ENCODE measurements at regions not wholly inside any gene's neighbourhood (a gene's known extent, or its start where the extent isn't known, plus 50 kb on each side); places are given as distances from the start of the nearest gene placed in this dataset.
"Not testable (repeated sequence)": the region's sequence is repeated elsewhere in the genome, so short reads cannot be mapped to it uniquely, and the experiment has no call there.

DNA sequence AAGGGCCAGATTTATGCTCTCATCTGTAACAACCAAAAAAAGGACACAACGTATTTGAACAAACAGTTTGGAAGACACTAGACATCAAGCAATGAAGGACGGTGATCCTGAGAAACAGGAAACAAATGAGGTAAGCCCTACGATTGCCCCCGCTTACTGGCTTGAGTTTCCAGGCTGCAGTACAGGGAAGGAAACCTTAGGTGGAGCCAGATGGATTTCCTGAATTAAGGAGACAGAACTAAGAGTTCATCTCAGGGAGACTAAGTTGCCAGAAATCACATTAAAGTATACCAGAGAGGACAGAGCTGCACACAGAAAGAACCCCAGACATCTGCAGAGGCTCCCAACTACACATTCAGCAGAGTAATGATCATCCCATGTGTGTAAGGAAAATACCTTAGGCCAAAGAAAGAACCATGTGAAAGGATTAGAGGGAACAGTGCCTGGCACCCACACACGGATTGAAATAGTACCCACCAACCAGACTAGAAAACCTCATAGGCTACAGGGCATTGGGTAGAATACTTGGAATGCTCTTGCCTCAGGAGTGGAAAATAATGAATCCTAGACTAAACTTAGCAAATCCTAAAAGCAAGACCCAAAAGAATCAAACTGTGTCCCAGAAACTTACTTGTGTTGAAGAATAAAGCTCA lies 99.3 kb upstream of the NIPBL start:
- H3K27ac Mint-ChIP-seq (ENCODE audit: unreplicated experiment): no peak overlapping the region
- CTCF ChIA-PET: interaction anchor here (0.6 to 1.7 kb wide), 3 partner anchors 10 to 93 kb away, joined by 3 to 11 read pairs (median 3); no protein-coding TSS in a partner anchor
- H3K27me3 Mint-ChIP-seq (ENCODE audit: insufficient read depth, unreplicated experiment): no peaks in the 10 kb centered on the region
- Histone ChIP-seq H3K27me3 (replicated peaks; ENCODE audit: control insufficient read depth, insufficient read depth, low read length) (no peaks in the 10 kb centered on the region), H3K4me3 (ENCODE audit: low read depth, low read length) (no peak overlapping the region), H3K36me3 (ENCODE audit: control insufficient read depth, insufficient read depth, low read length) (no peaks in the 10 kb centered on the region), H3K9me3 (no peaks in the 10 kb centered on the region), H3K4me1 (no peaks in the 10 kb centered on the region)
- POLR2A ChIA-PET: no interaction called here
- TF ChIP-seq, protein P1, sequence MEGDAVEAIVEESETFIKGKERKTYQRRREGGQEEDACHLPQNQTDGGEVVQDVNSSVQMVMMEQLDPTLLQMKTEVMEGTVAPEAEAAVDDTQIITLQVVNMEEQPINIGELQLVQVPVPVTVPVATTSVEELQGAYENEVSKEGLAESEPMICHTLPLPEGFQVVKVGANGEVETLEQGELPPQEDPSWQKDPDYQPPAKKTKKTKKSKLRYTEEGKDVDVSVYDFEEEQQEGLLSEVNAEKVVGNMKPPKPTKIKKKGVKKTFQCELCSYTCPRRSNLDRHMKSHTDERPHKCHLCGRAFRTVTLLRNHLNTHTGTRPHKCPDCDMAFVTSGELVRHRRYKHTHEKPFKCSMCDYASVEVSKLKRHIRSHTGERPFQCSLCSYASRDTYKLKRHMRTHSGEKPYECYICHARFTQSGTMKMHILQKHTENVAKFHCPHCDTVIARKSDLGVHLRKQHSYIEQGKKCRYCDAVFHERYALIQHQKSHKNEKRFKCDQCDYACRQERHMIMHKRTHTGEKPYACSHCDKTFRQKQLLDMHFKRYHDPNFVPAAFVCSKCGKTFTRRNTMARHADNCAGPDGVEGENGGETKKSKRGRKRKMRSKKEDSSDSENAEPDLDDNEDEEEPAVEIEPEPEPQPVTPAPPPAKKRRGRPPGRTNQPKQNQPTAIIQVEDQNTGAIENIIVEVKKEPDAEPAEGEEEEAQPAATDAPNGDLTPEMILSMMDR (IDR thresholded peaks at IDR 0.05; ENCODE audit: insufficient read depth in 1 of 2, low read depth in 1 of 2, low read length in 1 of 2, severe bottlenecking in 1 of 2, unreplicated experiment in 1 of 2): peak; percentile 25 to 71
- no peak overlapping the region for H3K4me3 Mint-ChIP-seq (ENCODE audit: unreplicated experiment)
- no peaks in the 10 kb centered on the region for H3K9me3 Mint-ChIP-seq (ENCODE audit: unreplicated experiment)
- intact Hi-C loops (cut with micrococcal nuclease; ENCODE audit: unreplicated experiment): loop anchor here (1.0 kb wide), 1 partner anchor 93 kb away; no protein-coding TSS in a partner anchor
- BruUV-seq (replicated peaks): no TSS peak
- peak; percentile 44 to 54 for DNase-seq
- H3K36me3 Mint-ChIP-seq (ENCODE audit: insufficient read depth, unreplicated experiment): no peaks in the 10 kb centered on the region
- H3K4me1 Mint-ChIP-seq (ENCODE audit: low read depth, unreplicated experiment): no peaks in the 10 kb centered on the region

DNA sequence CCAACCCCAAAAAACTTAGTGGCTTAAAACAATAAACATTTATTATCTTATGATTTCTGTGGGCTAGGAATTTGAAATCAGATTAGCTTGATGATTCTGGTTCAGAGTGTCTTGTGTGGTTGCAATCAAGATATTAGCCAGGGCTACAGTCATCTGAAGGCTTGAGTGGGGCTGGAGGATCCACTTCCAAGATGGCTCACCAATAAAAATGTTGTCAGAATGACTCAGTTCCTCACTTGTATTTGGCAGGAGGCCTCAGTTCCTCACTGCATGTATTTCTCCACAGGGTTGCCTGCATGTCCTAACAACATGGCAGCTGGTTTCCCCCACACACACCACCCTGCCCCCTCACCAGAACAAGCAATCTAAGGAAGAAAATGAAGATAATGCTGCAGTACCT lies 98.2 kb upstream of the NIPBL start:
- H3K9me3 Mint-ChIP-seq (ENCODE audit: unreplicated experiment): no peaks in the 10 kb centered on the region
- no peaks in the 10 kb centered on the region for H3K9me3 ChIP-seq
- ChIA-PET CTCF (no interaction called here), POLR2A (no interaction called here)
- BruUV-seq (replicated peaks): no TSS peak
- H3K4me3 ChIP-seq (ENCODE audit: low read depth, low read length): no peak overlapping the region
- no peak overlapping the region for H3K27ac Mint-ChIP-seq (ENCODE audit: unreplicated experiment)
- no peak for DNase-seq
- H3K27me3 ChIP-seq (replicated peaks; ENCODE audit: control insufficient read depth, insufficient read depth, low read length): no peaks in the 10 kb centered on the region
- H3K36me3 ChIP-seq (ENCODE audit: control insufficient read depth, insufficient read depth, low read length): no peaks in the 10 kb centered on the region
- H3K4me1 Mint-ChIP-seq (ENCODE audit: low read depth, unreplicated experiment): no peaks in the 10 kb centered on the region
- TF ChIP-seq, protein P1 (IDR thresholded peaks at IDR 0.05; ENCODE audit: insufficient read depth in 1 of 2, low read depth in 1 of 2, low read length in 1 of 2, severe bottlenecking in 1 of 2, unreplicated experiment in 1 of 2): no peak
- no peaks in the 10 kb centered on the region for H3K36me3 Mint-ChIP-seq (ENCODE audit: insufficient read depth, unreplicated experiment)
- intact Hi-C loops (cut with micrococcal nuclease; ENCODE audit: unreplicated experiment): no loop called here
- H3K4me3 Mint-ChIP-seq (ENCODE audit: unreplicated experiment): no peak overlapping the region
- no peaks in the 10 kb centered on the region for H3K4me1 ChIP-seq
- H3K27me3 Mint-ChIP-seq (ENCODE audit: insufficient read depth, unreplicated experiment): no peaks in the 10 kb centered on the region

DNA sequence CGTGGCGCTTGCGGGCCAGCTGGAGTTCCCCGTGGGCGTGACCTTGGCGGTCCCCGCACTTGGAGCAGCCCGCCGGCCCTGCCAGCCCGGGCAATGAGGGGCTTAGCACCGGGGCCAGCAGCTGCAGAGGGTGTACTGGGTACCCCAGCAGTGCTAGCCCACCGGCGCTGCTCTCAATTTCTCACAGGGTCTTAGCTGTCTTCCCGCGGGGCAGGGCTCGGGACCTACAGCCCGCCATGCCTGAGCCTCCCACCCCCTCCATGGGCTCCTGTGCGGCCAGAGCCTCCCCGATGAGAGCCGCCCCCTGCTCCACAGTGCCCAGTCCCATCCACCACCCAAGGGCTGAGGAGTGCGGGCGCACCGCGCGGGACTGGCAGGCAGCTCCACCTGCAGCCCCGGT lies 94.0 kb upstream of the NIPBL start:
- DNase-seq; H3K9me3 Mint-ChIP-seq (ENCODE audit: unreplicated experiment); H3K4me3 ChIP-seq (ENCODE audit: low read depth, low read length); H3K36me3 ChIP-seq (ENCODE audit: control insufficient read depth, insufficient read depth, low read length); H3K4me3 Mint-ChIP-seq (ENCODE audit: unreplicated experiment); CTCF ChIA-PET; H3K27me3 ChIP-seq (replicated peaks; ENCODE audit: control insufficient read depth, insufficient read depth, low read length); H3K27ac Mint-ChIP-seq (ENCODE audit: unreplicated experiment); intact Hi-C loops (cut with micrococcal nuclease; ENCODE audit: unreplicated experiment); POLR2A ChIA-PET; H3K36me3 Mint-ChIP-seq (ENCODE audit: insufficient read depth, unreplicated experiment); BruUV-seq (replicated peaks); H3K27me3 Mint-ChIP-seq (ENCODE audit: insufficient read depth, unreplicated experiment); H3K4me1 ChIP-seq; H3K9me3 ChIP-seq: not testable (repeated sequence)
- H3K4me1 Mint-ChIP-seq (ENCODE audit: low read depth, unreplicated experiment): peaks cover 10% of the 10 kb centered on the region
